GM12891 (cell line): ENCODE measurements at regions not wholly inside any gene's neighbourhood (a gene's known extent, or its start where the extent isn't known, plus 50 kb on each side); places are given as distances from the start of the nearest gene placed in this dataset.

Source experiments
- POLR2A ChIP-seq: IDR thresholded peaks from 2 replicates; pipeline ENCODE4 v1.6.1; 2011; ENCODE audit warnings: low read depth, low read length, control low read depth
- POLR2AphosphoS5 ChIP-seq: IDR thresholded peaks from 2 replicates; pipeline ENCODE4 v1.6.1; 2011; ENCODE audit warnings: low read depth, low read length, control low read depth

DNA sequence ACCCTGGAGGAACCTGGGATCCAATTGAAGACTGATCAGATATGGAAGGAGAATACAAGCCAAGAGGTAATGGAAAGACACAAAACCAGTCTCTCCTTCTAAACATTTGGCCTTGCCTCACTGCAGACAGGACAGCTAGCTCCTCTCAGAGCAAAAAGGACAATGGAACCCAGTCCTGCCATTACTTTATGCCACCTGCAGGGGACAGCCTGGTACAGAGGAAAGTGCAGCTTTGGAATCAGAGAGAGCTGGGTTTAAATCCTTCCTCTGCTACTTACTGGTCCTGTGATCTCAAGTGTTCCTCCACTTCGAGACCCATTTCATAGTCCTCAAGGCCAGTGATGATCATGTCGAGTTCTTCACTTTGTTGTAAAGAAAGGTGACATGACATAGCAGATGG, 159.4 kb upstream of the SMAD3 start:
- TF ChIP-seq POLR2AphosphoS5: no peak
- TF ChIP-seq POLR2A: no peak
